Liver (tissue), 2 donors: ENCODE measurements at regions not wholly inside any gene's neighbourhood (a gene's known extent, or its start where the extent isn't known, plus 50 kb on each side); places are given as distances from the start of the nearest gene placed in this dataset.

Experiments used
- CTCF ChIP-seq: fragments of 150-350 bp; IDR thresholded peaks from 2 replicates; pipeline ENCODE4 v1.5.1; 2017; ENCODE audit warnings: improper control_type of control experiment, low read depth, low read length; ENCODE audit not compliant: missing input control
- MAX ChIP-seq: IDR thresholded peaks from 2 replicates; pipeline ENCODE4 v1.6.1; 2016; ENCODE audit warnings: antibody characterized with exemption
- donor health status: healthy.

- TF ChIP-seq CTCF (no peak), MAX (no peak)
Measured at GRCh38 chr16:22624800-22625533, 114.3 kb downstream of the NPIPB5 start.
